Erythroblast (primary cell): ENCODE measurements at regions not wholly inside any gene's neighbourhood (a gene's known extent, or its start where the extent isn't known, plus 50 kb on each side); places are given as distances from the start of the nearest gene placed in this dataset.

Experiments
- GATA1 ChIP-seq: IDR thresholded peaks from 2 replicates; pipeline ENCODE4 v1.6.1; 2011; ENCODE audit warnings: low read depth, mild to moderate bottlenecking, control low read depth, low read length, moderate library complexity
- POLR2A ChIP-seq: IDR thresholded peaks from 2 replicates; pipeline ENCODE4 v1.6.1; 2011; ENCODE audit warnings: mild to moderate bottlenecking, low read length

DNA sequence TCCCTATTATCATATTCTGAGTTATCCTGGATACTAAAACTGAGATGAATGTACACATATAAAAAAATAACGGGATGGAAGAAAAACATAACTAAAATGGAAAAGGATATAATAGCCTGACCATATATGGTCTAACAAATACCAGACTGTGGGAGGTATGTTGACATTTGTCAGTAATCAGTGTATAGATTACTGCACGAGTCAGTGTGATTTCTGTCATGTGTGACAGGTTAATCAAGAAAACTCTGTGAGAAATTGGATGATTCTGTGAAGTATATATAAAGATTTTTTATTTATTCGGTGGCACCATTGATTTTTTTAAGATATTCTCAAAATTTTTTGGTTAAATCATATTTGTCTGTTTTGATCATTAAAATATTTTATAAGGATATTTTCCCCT lies 547.3 kb upstream of the B3GALT2 start:
- no peak for TF ChIP-seq POLR2A
- no peak for TF ChIP-seq GATA1
